ENCODE measurements at regions not wholly inside any gene's neighbourhood (a gene's known extent, or its start where the extent isn't known, plus 50 kb on each side); places are given as distances from the start of the nearest gene placed in this dataset.
"Not testable (repeated sequence)": the region's sequence is repeated elsewhere in the genome, so short reads cannot be mapped to it uniquely, and the experiment has no call there.

DNA sequence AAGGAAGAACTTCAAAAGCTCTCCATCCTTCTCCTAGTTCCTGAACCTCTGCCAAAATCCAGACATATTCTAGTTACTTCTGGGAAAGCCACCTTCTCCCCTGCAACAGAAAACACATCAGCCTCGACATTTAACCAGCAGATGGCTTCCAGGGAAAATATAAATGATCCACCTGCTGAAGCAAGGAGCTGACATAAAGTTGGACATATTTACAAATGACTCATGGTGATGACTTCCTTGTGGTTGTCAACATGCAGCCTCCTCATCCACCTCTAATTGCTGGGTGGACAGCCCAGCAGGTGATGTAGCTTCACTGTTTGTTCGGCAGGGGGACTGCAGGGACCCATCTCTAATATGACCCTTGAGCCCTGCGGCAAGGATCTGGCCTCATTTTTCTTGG, 266.0 kb downstream of the C7orf25 start:
- no peak for DNase-seq (ENCODE audit: extremely low spot score)
- no peak for TF ChIP-seq ELF4 (IDR thresholded peaks at IDR 0.05)
- TF ChIP-seq FOXA1 (IDR thresholded peaks at IDR 0.05) = no peak
- TF ChIP-seq FOXK2 (IDR thresholded peaks at IDR 0.05) = no peak
- TF ChIP-seq, protein P1, sequence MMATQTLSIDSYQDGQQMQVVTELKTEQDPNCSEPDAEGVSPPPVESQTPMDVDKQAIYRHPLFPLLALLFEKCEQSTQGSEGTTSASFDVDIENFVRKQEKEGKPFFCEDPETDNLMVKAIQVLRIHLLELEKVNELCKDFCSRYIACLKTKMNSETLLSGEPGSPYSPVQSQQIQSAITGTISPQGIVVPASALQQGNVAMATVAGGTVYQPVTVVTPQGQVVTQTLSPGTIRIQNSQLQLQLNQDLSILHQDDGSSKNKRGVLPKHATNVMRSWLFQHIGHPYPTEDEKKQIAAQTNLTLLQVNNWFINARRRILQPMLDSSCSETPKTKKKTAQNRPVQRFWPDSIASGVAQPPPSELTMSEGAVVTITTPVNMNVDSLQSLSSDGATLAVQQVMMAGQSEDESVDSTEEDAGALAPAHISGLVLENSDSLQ (IDR thresholded peaks at IDR 0.05) = no peak
- POLR2A ChIA-PET = no interaction called here
- CTCF ChIA-PET = interaction anchor here (0.5 kb wide), 1 partner anchor 1078 kb away, joined by 5 read pairs; no protein-coding TSS in a partner anchor

DNA sequence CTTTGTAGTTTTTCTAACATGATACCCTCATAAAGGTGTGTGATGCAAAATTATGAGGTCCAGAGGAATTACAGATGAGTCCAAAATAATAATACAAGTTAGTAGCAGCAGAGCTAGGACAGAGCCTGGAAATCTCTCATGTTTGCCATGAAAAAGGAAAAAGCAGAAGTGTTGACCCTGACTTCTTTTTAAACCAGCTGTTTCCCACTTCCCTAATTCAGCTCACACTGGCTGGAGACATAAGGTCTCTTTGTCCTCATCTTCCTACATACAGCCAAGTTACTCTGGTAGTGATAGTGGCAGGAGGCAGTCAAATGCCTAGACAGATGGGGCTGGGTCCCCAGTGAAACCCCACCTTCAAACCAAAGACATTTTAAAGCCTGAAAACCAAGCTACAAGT, 269.2 kb downstream of the C7orf25 start:
- no peak for DNase-seq (ENCODE audit: extremely low spot score)
- TF ChIP-seq FOXK2 (IDR thresholded peaks at IDR 0.05) (no peak), ARNT (IDR thresholded peaks at IDR 0.05) (no peak), NFRKB (IDR thresholded peaks at IDR 0.05) (no peak), ELF4 (IDR thresholded peaks at IDR 0.05) (no peak)
- CTCF ChIA-PET = no interaction called here
- POLR2A ChIA-PET = no interaction called here

DNA sequence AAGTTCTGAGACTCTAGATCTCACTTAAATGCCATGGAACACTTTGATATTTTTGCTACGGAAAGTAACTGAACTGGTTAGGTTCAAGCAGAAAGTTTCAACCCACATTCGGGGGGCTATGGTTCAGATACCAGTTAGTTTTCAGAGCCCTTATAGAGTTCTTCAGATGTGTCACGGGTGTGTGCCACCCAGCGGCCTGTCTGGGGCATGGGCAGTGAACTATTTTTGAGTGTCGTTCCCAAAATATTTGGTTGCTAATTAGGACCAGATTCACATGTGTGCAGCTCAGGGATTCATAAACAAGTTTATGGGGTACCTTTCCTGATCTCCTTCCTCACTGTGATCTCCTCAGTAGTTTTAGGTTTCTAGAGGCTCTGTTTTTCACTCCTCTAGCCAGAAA, 271.9 kb downstream of the C7orf25 start:
- no peak for DNase-seq (ENCODE audit: extremely low spot score)
- CTCF ChIA-PET = no interaction called here
- TF ChIP-seq ARNT (IDR thresholded peaks at IDR 0.05) = no peak
- POLR2A ChIA-PET = no interaction called here

DNA sequence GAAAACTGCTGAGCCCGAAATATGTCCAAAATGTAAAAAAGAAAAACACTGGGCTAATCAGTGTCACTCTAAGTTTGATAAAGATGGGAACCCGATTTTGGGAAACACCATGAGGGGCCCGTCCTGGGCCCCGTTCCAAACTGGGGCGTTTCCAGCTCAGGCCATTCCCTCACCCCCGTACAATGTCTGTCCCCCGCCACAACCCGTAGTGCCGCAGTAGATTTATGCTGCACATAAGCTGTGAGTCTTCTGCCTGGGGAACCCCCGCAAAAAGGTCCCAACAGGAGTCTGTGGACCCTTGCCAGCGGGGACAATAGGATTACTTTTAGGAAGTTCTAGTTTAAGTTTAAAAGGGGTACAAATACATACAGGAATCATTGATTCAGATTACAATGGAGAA, 275.5 kb downstream of the C7orf25 start:
- POLR2A ChIA-PET; CTCF ChIA-PET; DNase-seq (ENCODE audit: extremely low spot score): not testable (repeated sequence)

DNA sequence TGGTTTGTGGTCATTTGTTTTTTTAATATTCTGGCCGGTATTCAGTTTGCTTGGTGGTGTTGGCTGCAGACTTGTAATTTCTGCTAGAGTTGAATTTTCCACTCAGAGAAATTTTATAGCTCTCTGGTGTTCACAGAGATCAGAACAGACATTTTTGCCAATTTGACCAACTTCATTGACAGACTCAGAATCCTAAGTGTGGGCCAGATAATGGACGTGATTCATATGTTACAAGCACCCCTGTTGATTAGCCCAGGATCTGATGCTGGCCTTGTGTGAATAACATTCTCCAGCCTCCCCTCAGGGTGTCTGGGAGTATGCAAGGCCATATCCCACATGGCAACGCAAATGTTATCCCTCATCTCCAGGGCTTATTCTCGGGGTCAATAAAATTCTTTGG, 283.8 kb downstream of the C7orf25 start:
- POLR2A ChIA-PET = no interaction called here
- TF ChIP-seq FOXM1 (IDR thresholded peaks at IDR 0.05; ENCODE audit: borderline replicate concordance) (no peak), ELF4 (IDR thresholded peaks at IDR 0.05) (no peak), FOXK2 (IDR thresholded peaks at IDR 0.05) (no peak), SP1 (IDR thresholded peaks at IDR 0.05) (no peak), FOXA1 (IDR thresholded peaks at IDR 0.05) (no peak), SUZ12 (IDR thresholded peaks at IDR 0.05) (no peak), TARDBP (IDR thresholded peaks at IDR 0.05) (no peak), ZNF384 (IDR thresholded peaks at IDR 0.05) (no peak), LEF1 (IDR thresholded peaks at IDR 0.05; ENCODE audit: borderline replicate concordance) (no peak), CTBP1 (IDR thresholded peaks at IDR 0.05; ENCODE audit: borderline replicate concordance) (no peak), BHLHE40 (IDR thresholded peaks at IDR 0.05; ENCODE audit: borderline replicate concordance) (no peak), L3MBTL2 (conservative IDR thresholded peaks at IDR 0.05) (no peak), HDGF (IDR thresholded peaks at IDR 0.05; ENCODE audit: borderline replicate concordance) (no peak), ARNT (IDR thresholded peaks at IDR 0.05) (no peak), NFRKB (IDR thresholded peaks at IDR 0.05) (no peak)
- TF ChIP-seq, protein P1 (IDR thresholded peaks at IDR 0.05) = no peak
- DNase-seq (ENCODE audit: extremely low spot score) = no peak
- CTCF ChIA-PET = no interaction called here

DNA sequence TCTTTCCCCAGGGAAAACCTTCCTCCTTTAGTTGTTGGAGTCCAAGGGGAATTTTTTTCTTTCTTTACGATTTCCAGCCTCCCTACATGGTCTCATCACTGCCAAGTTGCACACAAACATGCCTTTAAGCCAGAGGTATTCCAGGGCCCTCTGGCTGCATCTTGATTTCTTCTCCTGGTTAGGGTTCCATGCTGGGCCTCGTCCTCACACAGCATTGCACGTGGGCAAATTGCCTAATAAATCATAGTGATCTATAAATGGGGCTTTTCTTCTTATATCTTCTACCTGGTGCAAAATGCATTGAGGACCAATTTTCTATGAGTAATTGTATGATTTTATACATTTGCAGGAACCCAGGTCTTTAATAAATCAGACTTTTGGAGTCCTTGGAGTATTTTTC, 284.2 kb downstream of the C7orf25 start:
- POLR2A ChIA-PET = no interaction called here
- TF ChIP-seq FOXK2 (IDR thresholded peaks at IDR 0.05) = no peak
- no peak for TF ChIP-seq BHLHE40 (IDR thresholded peaks at IDR 0.05; ENCODE audit: borderline replicate concordance)
- TF ChIP-seq TARDBP (IDR thresholded peaks at IDR 0.05) = no peak
- TF ChIP-seq, protein P1 (IDR thresholded peaks at IDR 0.05) = no peak
- TF ChIP-seq SUZ12 (IDR thresholded peaks at IDR 0.05) = no peak
- no peak for TF ChIP-seq FOXA1 (IDR thresholded peaks at IDR 0.05)
- no peak for TF ChIP-seq ARNT (IDR thresholded peaks at IDR 0.05)
- TF ChIP-seq SP1 (IDR thresholded peaks at IDR 0.05) = no peak
- TF ChIP-seq CTBP1 (IDR thresholded peaks at IDR 0.05; ENCODE audit: borderline replicate concordance) = no peak
- no peak for TF ChIP-seq NFRKB (IDR thresholded peaks at IDR 0.05)
- TF ChIP-seq L3MBTL2 (conservative IDR thresholded peaks at IDR 0.05) = no peak
- no peak for TF ChIP-seq HDGF (IDR thresholded peaks at IDR 0.05; ENCODE audit: borderline replicate concordance)
- no peak for TF ChIP-seq ZNF384 (IDR thresholded peaks at IDR 0.05)
- TF ChIP-seq LEF1 (IDR thresholded peaks at IDR 0.05; ENCODE audit: borderline replicate concordance) = no peak
- TF ChIP-seq ELF4 (IDR thresholded peaks at IDR 0.05) = no peak
- no peak for TF ChIP-seq FOXM1 (IDR thresholded peaks at IDR 0.05; ENCODE audit: borderline replicate concordance)
- DNase-seq (ENCODE audit: extremely low spot score) = no peak
- CTCF ChIA-PET = no interaction called here

DNA sequence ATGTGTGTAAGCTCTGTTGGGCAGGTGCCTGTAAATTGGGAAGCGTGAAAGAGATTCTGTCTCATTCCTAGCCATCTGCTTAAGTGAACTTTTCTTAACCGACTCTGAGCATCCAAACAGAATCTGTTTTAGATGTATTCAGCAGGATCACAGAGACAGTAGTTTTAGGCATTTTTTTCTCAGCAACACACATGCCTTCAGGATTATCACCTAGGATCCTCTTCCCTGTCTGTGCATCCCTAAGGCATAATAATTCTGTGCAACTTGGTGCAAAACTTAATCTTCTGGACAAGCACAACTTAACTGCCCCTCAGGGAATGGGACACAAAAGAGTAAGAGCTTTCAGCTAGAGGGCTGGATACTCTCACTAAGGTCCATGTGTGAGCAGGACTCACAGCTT, 284.8 kb downstream of the C7orf25 start:
- no peak for DNase-seq (ENCODE audit: extremely low spot score)
- ChIA-PET CTCF (no interaction called here), POLR2A (no interaction called here)
- TF ChIP-seq FOXK2 (IDR thresholded peaks at IDR 0.05) = no peak
- no peak for TF ChIP-seq TARDBP (IDR thresholded peaks at IDR 0.05)

DNA sequence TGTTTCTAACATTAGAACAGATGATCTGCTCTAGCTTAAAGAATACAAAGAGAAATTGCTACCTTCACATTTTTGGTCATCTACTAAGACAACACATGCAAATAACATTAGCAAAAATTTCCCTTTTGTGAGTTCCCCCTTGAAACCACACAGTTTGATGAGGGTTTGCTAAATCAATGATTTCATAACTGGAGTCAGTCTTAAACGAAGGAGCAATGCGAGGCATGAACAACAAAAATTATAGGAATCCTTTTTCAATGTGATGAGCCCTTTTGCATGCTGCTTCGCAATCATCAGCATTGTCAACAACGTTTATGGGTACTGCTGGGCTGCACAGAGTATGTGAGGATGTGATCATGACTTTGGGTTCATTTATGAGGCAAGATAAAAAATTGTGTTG, 286.4 kb downstream of the C7orf25 start:
- POLR2A ChIA-PET = interaction anchor here (0.6 kb wide), 1 partner anchor 509 kb away, joined by 3 read pairs; no protein-coding TSS in a partner anchor
- DNase-seq (ENCODE audit: extremely low spot score) = no peak
- CTCF ChIA-PET = no interaction called here
- TF ChIP-seq SUZ12 (IDR thresholded peaks at IDR 0.05) (no peak), FOXA1 (IDR thresholded peaks at IDR 0.05) (no peak), SP1 (IDR thresholded peaks at IDR 0.05) (no peak), L3MBTL2 (conservative IDR thresholded peaks at IDR 0.05) (no peak), HDGF (IDR thresholded peaks at IDR 0.05; ENCODE audit: borderline replicate concordance) (no peak), CTBP1 (IDR thresholded peaks at IDR 0.05; ENCODE audit: borderline replicate concordance) (no peak), FOXM1 (IDR thresholded peaks at IDR 0.05; ENCODE audit: borderline replicate concordance) (no peak), TARDBP (IDR thresholded peaks at IDR 0.05) (no peak), NFRKB (IDR thresholded peaks at IDR 0.05) (no peak), BHLHE40 (IDR thresholded peaks at IDR 0.05; ENCODE audit: borderline replicate concordance) (no peak), FOXK2 (IDR thresholded peaks at IDR 0.05) (no peak), ELF4 (IDR thresholded peaks at IDR 0.05) (no peak), ZNF384 (IDR thresholded peaks at IDR 0.05) (no peak), LEF1 (IDR thresholded peaks at IDR 0.05; ENCODE audit: borderline replicate concordance) (no peak)
- TF ChIP-seq, protein P1 (IDR thresholded peaks at IDR 0.05) = no peak

Data from HEK293T (cell line).